ENCODE measurements at regions not wholly inside any gene's neighbourhood (a gene's known extent, or its start where the extent isn't known, plus 50 kb on each side); places are given as distances from the start of the nearest gene placed in this dataset.

GRCh38 chrX:3257471-3257870 lies 89.0 kb downstream of the MXRA5 start:
- H3K9me3 ChIP-seq: peaks cover 0 to 16% (median 1%) of the 10 kb centered on the region in 8 donors
- H3K4me3 ChIP-seq: no peak overlapping the region
- H3K27ac ChIP-seq: no peak overlapping the region
- H3K4me1 ChIP-seq: no peaks in the 10 kb centered on the region
- no peak for DNase-seq
- 60 to 73% (median 61%) methylated on average over 3 of the region's 3 CpGs for WGBS, 5 donors
- intact Hi-C loops (cut with DNase I; ENCODE audit: low total_unique reads): no loop called here
- H3K27me3 ChIP-seq (replicated peaks in 1 of 7): no peaks in the 10 kb centered on the region
- no peaks in the 10 kb centered on the region for H3K36me3 ChIP-seq
- TF ChIP-seq CTCF (IDR thresholded peaks at IDR 0.05 in 8 of 11, conservative IDR thresholded peaks at IDR 0.05 in 3 of 11) (no peak), POLR2AphosphoS5 (IDR thresholded peaks at IDR 0.05) (no peak), POLR2A (IDR thresholded peaks at IDR 0.05) (no peak)

- peaks cover 0 to 10% (median 0%) of the 10 kb centered on the region in 8 donors for H3K9me3 ChIP-seq
- H3K4me3 ChIP-seq: no peak overlapping the region
- no peak overlapping the region for H3K27ac ChIP-seq
- no peaks in the 10 kb centered on the region for H3K36me3 ChIP-seq
- TF ChIP-seq POLR2A (IDR thresholded peaks at IDR 0.05) (no peak), CTCF (IDR thresholded peaks at IDR 0.05 in 8 of 11, conservative IDR thresholded peaks at IDR 0.05 in 3 of 11) (no peak), POLR2AphosphoS5 (IDR thresholded peaks at IDR 0.05) (no peak)
- H3K4me1 ChIP-seq: no peaks in the 10 kb centered on the region
- DNase-seq: no peak
- no peaks in the 10 kb centered on the region for H3K27me3 ChIP-seq (replicated peaks in 1 of 7)
- 71 to 93% (median 77%) methylated on average over 3 of the region's 3 CpGs for WGBS, 5 donors
- intact Hi-C loops (cut with DNase I; ENCODE audit: low total_unique reads): no loop called here
These were observed 89.6 kb downstream of the MXRA5 start for GRCh38 chrX:3256868-3257267.

GRCh38 chrX:3252744-3253143 lies 93.7 kb downstream of the MXRA5 start:
- no peaks in the 10 kb centered on the region for H3K4me1 ChIP-seq
- no peak for TF ChIP-seq POLR2AphosphoS5 (IDR thresholded peaks at IDR 0.05)
- no peak for TF ChIP-seq POLR2A (IDR thresholded peaks at IDR 0.05)
- no peak for TF ChIP-seq CTCF (IDR thresholded peaks at IDR 0.05 in 8 of 11, conservative IDR thresholded peaks at IDR 0.05 in 3 of 11)
- intact Hi-C loops (cut with DNase I; ENCODE audit: low total_unique reads): no loop called here
- H3K27me3 ChIP-seq (replicated peaks in 1 of 7): no peaks in the 10 kb centered on the region
- H3K4me3 ChIP-seq: no peak overlapping the region
- 51 to 80% (median 69%) methylated on average over 3 of the region's 3 CpGs for WGBS, 5 donors
- H3K9me3 ChIP-seq: no peaks in the 10 kb centered on the region
- H3K36me3 ChIP-seq: no peaks in the 10 kb centered on the region
- DNase-seq: no peak
- H3K27ac ChIP-seq: no peak overlapping the region

- Histone ChIP-seq H3K9me3 (no peaks in the 10 kb centered on the region), H3K36me3 (no peaks in the 10 kb centered on the region), H3K4me1 (no peaks in the 10 kb centered on the region), H3K4me3 (no peak overlapping the region), H3K27me3 (replicated peaks in 1 of 7) (no peaks in the 10 kb centered on the region), H3K27ac (no peak overlapping the region)
- TF ChIP-seq POLR2AphosphoS5 (IDR thresholded peaks at IDR 0.05): no peak
- no peak for TF ChIP-seq POLR2A (IDR thresholded peaks at IDR 0.05)
- no peak for TF ChIP-seq CTCF (IDR thresholded peaks at IDR 0.05 in 8 of 11, conservative IDR thresholded peaks at IDR 0.05 in 3 of 11)
- intact Hi-C loops (cut with DNase I; ENCODE audit: low total_unique reads): no loop called here
- no peak for DNase-seq
- 54 to 67% (median 59%) methylated on average over 2 of the region's 2 CpGs for WGBS, 5 donors
These were observed 95.5 kb downstream of the MXRA5 start for GRCh38 chrX:3250966-3251365.

All from spleen (tissue), 11 donors.